ENCODE measurements at regions not wholly inside any gene's neighbourhood (a gene's known extent, or its start where the extent isn't known, plus 50 kb on each side); places are given as distances from the start of the nearest gene placed in this dataset.

DNA sequence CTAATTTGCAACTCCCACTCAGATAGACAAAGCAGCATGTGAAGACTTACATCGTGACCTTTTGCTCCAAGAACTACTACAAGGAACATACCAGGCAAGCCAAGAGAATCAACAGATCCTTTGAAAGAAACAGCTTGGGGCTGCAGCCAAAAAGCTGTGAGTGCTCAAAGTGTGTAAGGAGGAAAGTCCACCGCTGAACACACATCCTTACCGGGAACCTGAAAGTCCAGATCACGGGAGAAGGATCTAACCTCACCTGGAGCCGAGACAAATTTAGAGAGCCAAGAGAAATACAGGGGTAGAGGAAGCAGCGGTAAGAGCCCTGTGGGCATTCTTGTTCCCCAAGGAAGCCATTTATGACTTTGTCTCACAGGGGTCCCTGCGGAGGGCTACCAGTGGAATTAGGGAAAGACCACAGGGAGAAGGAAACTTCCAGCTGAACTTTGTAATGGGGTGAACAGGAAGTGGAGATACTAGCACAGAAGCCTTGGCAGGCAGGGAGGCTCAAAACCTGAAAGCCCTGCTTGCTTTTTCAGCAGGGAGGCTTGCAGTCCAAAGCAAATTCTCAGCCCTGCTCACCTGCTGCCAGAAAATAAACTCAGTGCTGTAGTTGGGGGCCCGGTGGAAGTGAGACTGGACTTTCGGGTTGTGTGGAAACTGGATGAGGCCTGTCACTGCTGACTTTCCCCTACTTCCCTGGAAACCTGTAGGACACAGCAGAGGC is 350.2 kb downstream of the DTWD2 start (continued):
- TF ChIP-seq, protein P1, sequence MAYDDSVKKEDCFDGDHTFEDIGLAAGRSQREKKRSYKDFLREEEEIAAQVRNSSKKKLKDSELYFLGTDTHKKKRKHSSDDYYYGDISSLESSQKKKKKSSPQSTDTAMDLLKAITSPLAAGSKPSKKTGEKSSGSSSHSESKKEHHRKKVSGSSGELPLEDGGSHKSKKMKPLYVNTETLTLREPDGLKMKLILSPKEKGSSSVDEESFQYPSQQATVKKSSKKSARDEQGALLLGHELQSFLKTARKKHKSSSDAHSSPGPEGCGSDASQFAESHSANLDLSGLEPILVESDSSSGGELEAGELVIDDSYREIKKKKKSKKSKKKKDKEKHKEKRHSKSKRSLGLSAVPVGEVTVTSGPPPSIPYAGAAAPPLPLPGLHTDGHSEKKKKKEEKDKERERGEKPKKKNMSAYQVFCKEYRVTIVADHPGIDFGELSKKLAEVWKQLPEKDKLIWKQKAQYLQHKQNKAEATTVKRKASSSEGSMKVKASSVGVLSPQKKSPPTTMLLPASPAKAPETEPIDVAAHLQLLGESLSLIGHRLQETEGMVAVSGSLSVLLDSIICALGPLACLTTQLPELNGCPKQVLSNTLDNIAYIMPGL (CRISPR knock-in tag; IDR thresholded peaks at IDR 0.05; ENCODE audit: borderline replicate concordance), result no peak
- no peak for TF ChIP-seq NR3C1 (IDR thresholded peaks at IDR 0.05)
- no peak for TF ChIP-seq HOXA7 (CRISPR knock-in tag; IDR thresholded peaks at IDR 0.05)
- no peak for TF ChIP-seq EHF (CRISPR knock-in tag; IDR thresholded peaks at IDR 0.05)

DNA sequence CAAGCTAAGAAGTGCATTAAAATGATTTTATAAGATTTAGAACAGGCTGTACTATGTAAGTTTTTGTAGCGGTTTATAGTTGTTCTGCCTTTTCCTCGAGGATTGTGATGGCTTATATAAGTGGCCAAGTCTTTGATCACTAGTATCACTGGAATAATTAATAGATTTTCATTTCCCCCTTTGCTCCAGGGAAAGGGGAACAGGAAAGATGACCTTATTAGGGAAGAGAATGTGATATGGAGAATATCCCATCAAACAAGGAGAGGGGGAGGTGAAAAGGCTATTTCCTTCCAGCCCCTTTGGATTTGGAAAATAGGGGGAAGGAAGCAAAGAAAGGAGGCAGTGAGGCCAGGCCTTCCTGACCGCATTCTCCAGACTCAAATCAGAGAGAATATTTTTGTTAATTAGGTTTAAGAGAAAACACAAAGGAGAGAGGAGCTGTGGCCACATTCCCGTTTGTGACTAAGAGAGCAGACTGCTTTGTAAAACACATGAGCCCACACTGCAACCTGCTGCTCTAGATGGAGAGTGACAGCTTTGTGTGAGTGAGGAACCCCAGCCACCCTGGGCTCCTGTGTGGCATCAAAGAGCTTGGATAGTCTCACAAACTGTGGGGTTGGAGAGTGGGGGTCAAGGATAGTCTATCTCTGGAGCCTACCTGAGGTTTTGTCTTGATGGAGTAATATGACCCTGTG is 359.5 kb downstream of the DTWD2 start:
- DNase-seq (ENCODE audit: low read depth in 1 of 2, low spot score in 1 of 2) (no peak), ATAC-seq (no peak), FAIRE-seq (no peak)
- ChIA-PET POLR2A (no interaction called here), CTCF (no interaction called here)
- no peaks in the 10 kb centered on the region for H3K9me3 ChIP-seq
- no peak overlapping the region for H3K27ac ChIP-seq
- H3K4me3 ChIP-seq, result no peak overlapping the region
- no peak overlapping the region for H3K4me2 ChIP-seq
- TF ChIP-seq GATA3 (IDR thresholded peaks at IDR 0.05; ENCODE audit: borderline replicate concordance), result no peak
- no peak for TF ChIP-seq EP300 (IDR thresholded peaks at IDR 0.05)
- no peak for TF ChIP-seq HOXA7 (CRISPR knock-in tag; IDR thresholded peaks at IDR 0.05)
- no peak for TF ChIP-seq ZFP36 (IDR thresholded peaks at IDR 0.05; ENCODE audit: borderline replicate concordance, partially characterized antibody)
- TF ChIP-seq MAFK (IDR thresholded peaks at IDR 0.05; ENCODE audit: partially characterized antibody), result no peak
- TF ChIP-seq ZC3H11A (IDR thresholded peaks at IDR 0.05), result no peak
- no peak for TF ChIP-seq NR3C1 (IDR thresholded peaks at IDR 0.05)
- TF ChIP-seq RARB (CRISPR knock-in tag; IDR thresholded peaks at IDR 0.05), result no peak
- no peak for TF ChIP-seq RCOR1 (IDR thresholded peaks at IDR 0.05; ENCODE audit: low read depth, low read length)
- TF ChIP-seq, protein P2, sequence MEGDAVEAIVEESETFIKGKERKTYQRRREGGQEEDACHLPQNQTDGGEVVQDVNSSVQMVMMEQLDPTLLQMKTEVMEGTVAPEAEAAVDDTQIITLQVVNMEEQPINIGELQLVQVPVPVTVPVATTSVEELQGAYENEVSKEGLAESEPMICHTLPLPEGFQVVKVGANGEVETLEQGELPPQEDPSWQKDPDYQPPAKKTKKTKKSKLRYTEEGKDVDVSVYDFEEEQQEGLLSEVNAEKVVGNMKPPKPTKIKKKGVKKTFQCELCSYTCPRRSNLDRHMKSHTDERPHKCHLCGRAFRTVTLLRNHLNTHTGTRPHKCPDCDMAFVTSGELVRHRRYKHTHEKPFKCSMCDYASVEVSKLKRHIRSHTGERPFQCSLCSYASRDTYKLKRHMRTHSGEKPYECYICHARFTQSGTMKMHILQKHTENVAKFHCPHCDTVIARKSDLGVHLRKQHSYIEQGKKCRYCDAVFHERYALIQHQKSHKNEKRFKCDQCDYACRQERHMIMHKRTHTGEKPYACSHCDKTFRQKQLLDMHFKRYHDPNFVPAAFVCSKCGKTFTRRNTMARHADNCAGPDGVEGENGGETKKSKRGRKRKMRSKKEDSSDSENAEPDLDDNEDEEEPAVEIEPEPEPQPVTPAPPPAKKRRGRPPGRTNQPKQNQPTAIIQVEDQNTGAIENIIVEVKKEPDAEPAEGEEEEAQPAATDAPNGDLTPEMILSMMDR (IDR thresholded peaks at IDR 0.05), result no peak
- no peak for TF ChIP-seq HOXB5 (CRISPR knock-in tag; IDR thresholded peaks at IDR 0.05)
- TF ChIP-seq RAD21 (conservative IDR thresholded peaks at IDR 0.05 in 1 of 2, IDR thresholded peaks at IDR 0.05 in 1 of 2), result no peak
- TF ChIP-seq KDM5A (IDR thresholded peaks at IDR 0.05), result no peak
- TF ChIP-seq MAZ (IDR thresholded peaks at IDR 0.05; ENCODE audit: borderline replicate concordance, low read depth, low read length), result no peak
- under 1% methylated on average over 4 of the region's 4 CpGs for WGBS (ENCODE audit: missing lambda C conversion rate)
- H3K4me1 ChIP-seq, result no peaks in the 10 kb centered on the region

DNA sequence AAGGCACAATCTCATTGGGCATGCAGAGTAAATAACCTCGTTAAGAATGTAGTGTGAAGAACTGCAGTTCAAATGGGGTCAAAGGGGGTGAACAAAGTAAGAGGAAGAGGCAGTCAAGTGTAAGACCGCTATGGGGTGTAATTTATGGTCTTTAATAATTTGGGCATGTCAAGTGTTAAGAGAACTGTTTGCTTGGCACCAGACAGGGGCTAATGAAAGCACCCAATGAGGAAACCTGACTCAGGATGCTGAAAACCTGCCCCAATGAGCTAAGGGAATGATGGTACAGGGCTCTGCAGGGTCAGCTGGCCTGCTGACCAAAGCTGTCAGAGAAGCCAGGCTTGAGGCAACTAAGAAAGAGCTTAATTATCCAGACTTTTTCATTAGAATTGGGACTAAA is 368.1 kb downstream of the DTWD2 start:
- ATAC-seq (no peak), DNase-seq (ENCODE audit: low read depth in 1 of 2, low spot score in 1 of 2) (no peak), FAIRE-seq (no peak)
- CTCF ChIA-PET, result no interaction called here
- Histone ChIP-seq H3K4me2 (no peak overlapping the region), H3K9me3 (no peaks in the 10 kb centered on the region), H3K4me3 (no peak overlapping the region), H3K4me1 (no peaks in the 10 kb centered on the region), H3K27ac (no peak overlapping the region)
- no peak for TF ChIP-seq RNF2 (IDR thresholded peaks at IDR 0.05; ENCODE audit: borderline replicate concordance, low read depth)
- TF ChIP-seq, protein P3, sequence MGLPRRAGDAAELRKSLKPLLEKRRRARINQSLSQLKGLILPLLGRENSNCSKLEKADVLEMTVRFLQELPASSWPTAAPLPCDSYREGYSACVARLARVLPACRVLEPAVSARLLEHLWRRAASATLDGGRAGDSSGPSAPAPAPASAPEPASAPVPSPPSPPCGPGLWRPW (IDR thresholded peaks at IDR 0.05), result no peak
- 0% methylated on average over 2 of the region's 2 CpGs for WGBS (ENCODE audit: missing lambda C conversion rate)
- POLR2A ChIA-PET, result no interaction called here
